Activated CD4-positive, alpha-beta T cell treated with anti-CD3 and anti-CD28 coated beads, Interleukin-2, amount 10 ng/mL, durations not matched to agents 24 days and 14 days (primary cell): ENCODE measurements at regions not wholly inside any gene's neighbourhood (a gene's known extent, or its start where the extent isn't known, plus 50 kb on each side); places are given as distances from the start of the nearest gene placed in this dataset.
"Not testable (repeated sequence)": the region's sequence is repeated elsewhere in the genome, so short reads cannot be mapped to it uniquely, and the experiment has no call there.

ENCODE experiments used
- DNase-seq: peaks from one replicate; pipeline ENCODE4 v3.0.0; 2022
- H3K27ac Mint-ChIP-seq: one replicate; pipeline ENCODE4 v1.8.0; 2022; ENCODE audit warnings: mild to moderate bottlenecking, mixed read lengths
- H3K27me3 Mint-ChIP-seq: one replicate; pipeline ENCODE4 v1.8.0; 2022; ENCODE audit warnings: mixed read lengths
- H3K36me3 Mint-ChIP-seq: one replicate; pipeline ENCODE4 v1.8.0; 2022; ENCODE audit warnings: low read depth, mild to moderate bottlenecking, mixed read lengths
- H3K4me1 Mint-ChIP-seq: one replicate; pipeline ENCODE4 v1.8.0; 2021; ENCODE audit warnings: mixed read lengths
- H3K4me3 Mint-ChIP-seq: one replicate; pipeline ENCODE4 v1.8.0; 2022; ENCODE audit warnings: mild to moderate bottlenecking, moderate library complexity, mixed read lengths
- H3K9me3 Mint-ChIP-seq: one replicate; pipeline ENCODE4 v1.8.0; 2021; ENCODE audit warnings: mixed read lengths
- intact Hi-C: fragments of 100-400 bp; cut with micrococcal nuclease; formaldehyde crosslinking; loops from one replicate; pipeline ENCODE4 v1.15.1; 2023

- no peaks in the 10 kb centered on the region for H3K9me3 Mint-ChIP-seq
- no peaks in the 10 kb centered on the region for H3K36me3 Mint-ChIP-seq
- intact Hi-C loops = no loop called here
- no peak for DNase-seq
- H3K4me1 Mint-ChIP-seq = no peaks in the 10 kb centered on the region
- H3K4me3 Mint-ChIP-seq = no peak overlapping the region
- H3K27ac Mint-ChIP-seq = no peak overlapping the region
- H3K27me3 Mint-ChIP-seq = peaks cover 2% of the 10 kb centered on the region
Observed at GRCh38 chr5:86671536-86671935, 53.8 kb downstream of the COX7C start.

DNA sequence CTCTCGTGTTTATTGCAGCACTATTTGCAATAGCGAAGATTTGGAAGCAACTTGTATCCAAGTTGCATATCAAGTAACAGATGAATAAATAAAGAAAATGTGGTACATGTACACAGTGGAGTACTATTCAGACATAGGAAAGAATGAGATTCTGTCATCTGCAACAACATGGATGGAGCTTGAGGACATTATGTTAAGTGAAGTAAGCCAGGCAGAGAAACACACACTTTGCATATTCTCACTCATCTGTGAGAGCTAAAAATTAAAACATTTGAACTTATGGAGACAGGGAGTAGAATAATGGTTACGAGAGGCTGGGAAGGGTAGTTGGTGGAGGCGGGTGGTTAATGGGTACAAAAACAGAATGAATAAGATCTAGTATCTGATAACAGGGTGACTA lies 56.3 kb downstream of the COX7C start:
- intact Hi-C loops = no loop called here

DNA sequence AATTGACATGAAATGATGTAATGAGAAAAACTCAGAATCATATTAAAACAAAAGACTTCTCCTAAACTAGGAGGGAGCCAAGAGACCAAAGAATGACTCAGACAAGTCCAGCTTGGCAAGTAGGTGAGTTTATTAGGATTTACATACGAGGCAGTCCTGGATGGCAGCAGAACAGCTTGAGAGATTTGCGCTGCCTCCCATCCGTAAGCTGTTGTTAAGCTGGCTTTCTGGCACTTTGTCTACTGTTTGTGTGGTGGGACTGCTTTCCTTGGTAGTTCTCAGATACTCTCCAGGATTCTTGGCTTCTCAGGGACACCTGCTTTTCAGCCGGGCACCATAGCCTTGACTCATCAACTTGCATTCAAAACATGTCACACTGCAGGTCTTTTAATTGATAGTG lies 57.6 kb downstream of the COX7C start:
- no peaks in the 10 kb centered on the region for H3K4me1 Mint-ChIP-seq
- H3K9me3 Mint-ChIP-seq = no peaks in the 10 kb centered on the region
- peaks cover 2% of the 10 kb centered on the region for H3K27me3 Mint-ChIP-seq
- H3K36me3 Mint-ChIP-seq = no peaks in the 10 kb centered on the region
- DNase-seq = no peak
- H3K4me3 Mint-ChIP-seq = no peak overlapping the region
- H3K27ac Mint-ChIP-seq = no peak overlapping the region
- intact Hi-C loops = no loop called here

More for the DNA sequence above, 56.3 kb downstream of the COX7C start:
- Mint-ChIP-seq H3K36me3 (no peaks in the 10 kb centered on the region), H3K27ac (no peak overlapping the region), H3K9me3 (no peaks in the 10 kb centered on the region), H3K4me3 (no peak overlapping the region), H3K4me1 (no peaks in the 10 kb centered on the region), H3K27me3 (peaks cover 2% of the 10 kb centered on the region)
- no peak for DNase-seq

DNA sequence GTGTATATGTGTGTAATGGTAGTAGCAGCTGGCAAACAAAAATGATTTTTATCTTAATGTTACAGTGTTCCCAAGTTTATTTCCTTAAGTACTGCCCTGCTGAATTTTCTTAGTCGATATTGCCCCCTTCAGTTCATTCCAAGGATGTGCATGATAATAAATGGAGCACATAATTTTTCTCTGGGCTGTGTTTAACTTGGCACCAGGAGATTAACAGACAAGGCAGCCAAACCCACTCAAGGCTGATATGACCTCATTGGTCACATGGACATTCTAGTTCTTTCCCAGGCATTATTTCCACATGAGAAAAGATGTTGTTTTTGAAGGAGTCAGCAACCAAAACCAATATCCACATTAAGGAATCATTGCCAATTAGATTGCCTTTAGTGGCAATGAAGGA lies 61.8 kb downstream of the COX7C start:
- Mint-ChIP-seq H3K36me3 (no peaks in the 10 kb centered on the region), H3K4me3 (no peak overlapping the region), H3K27me3 (no peaks in the 10 kb centered on the region), H3K27ac (no peak overlapping the region), H3K4me1 (no peaks in the 10 kb centered on the region), H3K9me3 (no peaks in the 10 kb centered on the region)
- intact Hi-C loops = no loop called here
- no peak for DNase-seq

DNA sequence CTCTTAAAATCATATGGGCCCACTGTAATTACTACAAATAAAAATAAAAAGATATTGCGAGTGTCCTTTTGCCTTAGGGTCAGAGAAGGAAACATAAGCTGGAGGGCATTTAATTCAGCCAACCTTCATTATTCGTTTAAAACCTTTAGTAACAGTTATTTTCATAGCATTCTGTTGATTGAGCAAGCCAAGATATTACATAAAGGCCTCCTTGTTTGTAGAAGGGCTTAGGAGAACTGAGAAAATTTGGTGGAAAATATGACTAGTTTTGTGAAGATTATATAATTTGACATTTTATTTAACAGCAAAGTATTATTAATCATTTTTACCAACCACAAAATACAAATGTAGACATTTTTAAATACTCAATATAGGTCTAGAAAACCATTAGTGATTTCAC lies 62.2 kb downstream of the COX7C start:
- no peaks in the 10 kb centered on the region for H3K9me3 Mint-ChIP-seq
- no peaks in the 10 kb centered on the region for H3K27me3 Mint-ChIP-seq
- H3K36me3 Mint-ChIP-seq = no peaks in the 10 kb centered on the region
- DNase-seq = no peak
- H3K27ac Mint-ChIP-seq = no peak overlapping the region
- H3K4me3 Mint-ChIP-seq = no peak overlapping the region
- H3K4me1 Mint-ChIP-seq = no peaks in the 10 kb centered on the region
- intact Hi-C loops = no loop called here

DNA sequence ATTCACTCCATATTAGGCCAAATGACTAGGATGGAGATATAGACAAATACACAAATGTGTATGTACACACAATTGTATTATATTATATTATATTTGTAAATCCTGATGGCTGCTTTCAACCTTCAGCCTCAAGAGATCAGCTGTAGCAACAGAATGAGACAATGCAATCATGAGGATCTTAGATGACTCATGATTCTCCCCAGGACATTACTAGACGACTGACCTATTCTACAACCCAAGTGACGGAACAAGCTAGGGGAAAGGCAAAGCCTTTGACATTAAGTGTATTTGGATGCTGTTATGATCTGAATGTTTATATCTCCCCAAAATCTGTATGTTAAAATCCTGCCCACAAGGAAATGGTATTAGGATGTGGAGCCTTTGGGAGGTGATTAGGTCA lies 66.5 kb downstream of the COX7C start:
- Mint-ChIP-seq H3K4me3 (no peak overlapping the region), H3K36me3 (no peaks in the 10 kb centered on the region), H3K27me3 (no peaks in the 10 kb centered on the region), H3K9me3 (no peaks in the 10 kb centered on the region), H3K27ac (no peak overlapping the region), H3K4me1 (no peaks in the 10 kb centered on the region)
- no peak for DNase-seq
- intact Hi-C loops = no loop called here

- H3K27ac Mint-ChIP-seq = no peak overlapping the region
- intact Hi-C loops = no loop called here
- no peaks in the 10 kb centered on the region for H3K27me3 Mint-ChIP-seq
- H3K9me3 Mint-ChIP-seq = no peaks in the 10 kb centered on the region
- no peak for DNase-seq
- no peaks in the 10 kb centered on the region for H3K36me3 Mint-ChIP-seq
- no peak overlapping the region for H3K4me3 Mint-ChIP-seq
- no peaks in the 10 kb centered on the region for H3K4me1 Mint-ChIP-seq
Observed at GRCh38 chr5:86686046-86686445, 68.3 kb downstream of the COX7C start.

- Mint-ChIP-seq H3K36me3 (no peaks in the 10 kb centered on the region), H3K4me3 (no peak overlapping the region), H3K9me3 (no peaks in the 10 kb centered on the region), H3K4me1 (no peaks in the 10 kb centered on the region), H3K27ac (no peak overlapping the region), H3K27me3 (no peaks in the 10 kb centered on the region)
- intact Hi-C loops = no loop called here
- no peak for DNase-seq
Observed at GRCh38 chr5:86688406-86688805, 70.7 kb downstream of the COX7C start.

- H3K27me3 Mint-ChIP-seq = no peaks in the 10 kb centered on the region
Observed at GRCh38 chr5:86689103-86689729, 71.5 kb downstream of the COX7C start.

DNA sequence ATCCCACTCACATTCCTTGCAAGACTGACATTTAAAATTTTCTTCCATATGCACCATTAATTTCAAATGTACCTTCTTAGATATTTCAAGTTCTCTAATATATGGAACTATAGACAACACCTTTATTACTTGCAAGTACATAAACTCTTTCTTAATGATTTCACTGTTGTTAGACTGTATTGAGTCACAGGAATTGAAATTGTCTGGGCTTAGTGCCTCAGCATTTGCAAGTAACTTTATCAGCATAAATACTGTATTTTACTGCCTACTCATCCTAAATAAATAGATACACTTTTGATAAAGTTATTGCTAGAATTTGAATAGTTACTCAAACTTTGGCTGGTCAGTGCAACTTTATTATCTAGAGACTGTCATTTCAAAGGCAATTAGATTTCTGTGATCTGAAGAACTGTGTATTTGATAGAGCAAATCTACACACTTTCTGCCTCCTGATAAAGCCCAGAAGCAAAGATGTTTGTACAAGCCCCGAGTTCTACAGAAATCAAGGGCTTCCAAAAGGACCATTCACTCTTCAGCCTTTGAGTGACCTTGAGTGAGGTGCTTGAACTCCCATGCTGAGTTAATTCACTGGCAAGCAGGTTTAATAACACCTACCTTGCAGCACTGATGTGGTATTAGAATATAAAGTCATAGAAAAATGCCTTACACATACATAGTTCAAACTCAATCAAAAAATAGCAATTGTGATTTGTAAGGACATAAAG lies 91.6 kb downstream of the COX7C start:
- Mint-ChIP-seq H3K9me3 (no peaks in the 10 kb centered on the region), H3K36me3 (no peaks in the 10 kb centered on the region), H3K27me3 (no peaks in the 10 kb centered on the region), H3K4me1 (no peaks in the 10 kb centered on the region), H3K4me3 (no peak overlapping the region), H3K27ac (no peak overlapping the region)
- intact Hi-C loops = no loop called here
- DNase-seq = no peak

More at GRCh38 chr5:86689103-86689729, 71.5 kb downstream of the COX7C start:
- intact Hi-C loops = no loop called here
- H3K9me3 Mint-ChIP-seq = no peaks in the 10 kb centered on the region
- DNase-seq = no peak
- no peak overlapping the region for H3K4me3 Mint-ChIP-seq
- H3K4me1 Mint-ChIP-seq = no peaks in the 10 kb centered on the region
- no peak overlapping the region for H3K27ac Mint-ChIP-seq
- H3K36me3 Mint-ChIP-seq = no peaks in the 10 kb centered on the region

- Mint-ChIP-seq H3K4me1 (no peaks in the 10 kb centered on the region), H3K27ac (no peak overlapping the region), H3K4me3 (no peak overlapping the region), H3K9me3 (no peaks in the 10 kb centered on the region), H3K36me3 (no peaks in the 10 kb centered on the region), H3K27me3 (peaks cover 3% of the 10 kb centered on the region)
- intact Hi-C loops = no loop called here
- DNase-seq = no peak
Observed at GRCh38 chr5:86716121-86716520, 98.4 kb downstream of the COX7C start.

GRCh38 chr5:86731319-86732117 lies 113.8 kb downstream of the COX7C start:
- H3K36me3 Mint-ChIP-seq, H3K9me3 Mint-ChIP-seq, intact Hi-C loops, H3K4me1 Mint-ChIP-seq, H3K4me3 Mint-ChIP-seq, H3K27me3 Mint-ChIP-seq, DNase-seq, H3K27ac Mint-ChIP-seq: not testable (repeated sequence)

DNA sequence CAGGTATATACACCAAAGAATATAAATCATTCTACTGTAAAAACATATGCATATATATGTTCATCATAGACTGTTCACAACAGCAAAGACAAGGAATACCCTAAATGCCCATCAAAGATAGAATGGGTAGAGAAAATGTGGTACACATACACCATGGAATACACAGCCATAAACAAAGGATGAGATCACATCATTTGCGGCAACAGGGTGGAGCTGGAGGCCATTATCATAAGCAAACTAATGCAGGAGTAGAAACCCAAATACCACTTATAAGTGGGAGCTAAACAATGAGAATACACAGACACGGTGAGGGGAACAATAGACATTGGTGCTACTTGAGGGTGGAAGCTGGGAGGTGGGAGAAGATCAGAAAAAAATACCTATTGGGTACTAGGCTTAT lies 117.6 kb downstream of the COX7C start:
- intact Hi-C loops = no loop called here
- H3K36me3 Mint-ChIP-seq = no peaks in the 10 kb centered on the region
- H3K27ac Mint-ChIP-seq = no peak overlapping the region
- peaks cover 4% of the 10 kb centered on the region for H3K9me3 Mint-ChIP-seq
- H3K4me1 Mint-ChIP-seq = no peaks in the 10 kb centered on the region
- H3K27me3 Mint-ChIP-seq = no peaks in the 10 kb centered on the region
- DNase-seq = no peak
- H3K4me3 Mint-ChIP-seq = no peak overlapping the region

GRCh38 chr5:86737579-86737978 lies 119.8 kb downstream of the COX7C start:
- peaks cover 4% of the 10 kb centered on the region for H3K9me3 Mint-ChIP-seq
- intact Hi-C loops = no loop called here
- H3K4me3 Mint-ChIP-seq = no peak overlapping the region
- H3K4me1 Mint-ChIP-seq = no peaks in the 10 kb centered on the region
- H3K27ac Mint-ChIP-seq = no peak overlapping the region
- DNase-seq = no peak
- H3K27me3 Mint-ChIP-seq = no peaks in the 10 kb centered on the region
- H3K36me3 Mint-ChIP-seq = no peaks in the 10 kb centered on the region
